SK-N-MC (cell line): ENCODE measurements at regions not wholly inside any gene's neighbourhood (a gene's known extent, or its start where the extent isn't known, plus 50 kb on each side); places are given as distances from the start of the nearest gene placed in this dataset.

ENCODE experiments used
- DNase-seq: peaks from one replicate; pipeline ENCODE4 v3.0.0-alpha.2; 2011; ENCODE audit warnings: low read depth, low spot score
- H3K27ac ChIP-seq: fragments of 200-600 bp; sonication (generic); 2 replicates; pipeline ENCODE4 v1.5.1; 2016; ENCODE audit warnings: mixed run types
- H3K36me3 ChIP-seq: fragments of 200-600 bp; sonication (generic); 2 replicates; pipeline ENCODE4 v1.6.1; 2017; ENCODE audit warnings: antibody characterized with exemption, low read length, mixed read lengths; ENCODE audit not compliant: insufficient read depth
- H3K4me3 ChIP-seq: fragments of 200-600 bp; sonication (generic); 2 replicates; pipeline ENCODE4 v1.5.1; 2016
- H3K9ac ChIP-seq: fragments of 200-600 bp; sonication (generic); 2 replicates; pipeline ENCODE4 v1.8.0; 2017; ENCODE audit warnings: mixed run types, mixed read lengths; ENCODE audit not compliant: insufficient read length
- H3K9me3 ChIP-seq: fragments of 200-600 bp; sonication (generic); 2 replicates; pipeline ENCODE4 v1.6.1; 2017; ENCODE audit warnings: low read depth, mild to moderate bottlenecking, antibody characterized with exemption, low read length, moderate library complexity, mixed read lengths
- EZH2 ChIP-seq: fragments of 200-600 bp; sonication (generic); IDR thresholded peaks from one replicate; pipeline ENCODE4 v1.6.1; 2017; ENCODE audit warnings: antibody characterized with exemption
- FOXP2 ChIP-seq: optimal IDR thresholded peaks from 2 replicates; pipeline ENCODE3; 2011; ENCODE audit warnings: mild to moderate bottlenecking, moderate library complexity; ENCODE audit not compliant: insufficient read depth; ENCODE audit errors: extremely low read length, control extremely low read depth
- POLR2AphosphoS5 ChIP-seq: IDR thresholded peaks from 2 replicates; pipeline ENCODE4 v1.6.1; 2012; ENCODE audit warnings: mild to moderate bottlenecking, low read depth, low read length, borderline replicate concordance

GRCh38 chr2:78589871-78590270, 435.6 kb upstream of the REG3G start:
- H3K27ac ChIP-seq = no peak overlapping the region
- TF ChIP-seq FOXP2 (no peak), POLR2AphosphoS5 (no peak), EZH2 (no peak)
- no peak for DNase-seq
- H3K4me3 ChIP-seq = no peak overlapping the region
- no peaks in the 10 kb centered on the region for H3K9me3 ChIP-seq
- no peak overlapping the region for H3K9ac ChIP-seq
- no peaks in the 10 kb centered on the region for H3K36me3 ChIP-seq

DNA sequence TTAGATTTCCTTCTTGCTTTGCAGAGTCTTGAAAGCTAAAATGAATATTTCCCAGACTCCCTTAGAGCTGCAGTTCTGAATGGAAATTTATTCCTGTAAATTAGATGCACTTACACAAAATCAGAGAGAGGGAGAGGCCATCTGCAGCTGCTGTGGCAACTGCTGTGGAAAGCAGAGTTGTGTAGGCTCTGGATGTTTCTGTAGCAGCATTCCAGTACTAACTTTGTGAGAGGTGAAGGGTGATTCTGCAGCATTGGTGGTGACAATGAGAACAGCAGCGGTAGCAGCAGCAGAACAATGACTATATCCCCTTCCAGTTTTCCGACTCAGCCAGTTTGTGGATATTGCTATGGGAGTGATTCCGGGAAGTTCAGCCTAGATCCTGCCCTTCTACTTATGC, 433.0 kb upstream of the REG3G start:
- H3K9ac ChIP-seq = no peak overlapping the region
- no peaks in the 10 kb centered on the region for H3K9me3 ChIP-seq
- no peak overlapping the region for H3K4me3 ChIP-seq
- H3K27ac ChIP-seq = no peak overlapping the region
- TF ChIP-seq POLR2AphosphoS5 (no peak), EZH2 (no peak), FOXP2 (no peak)
- no peak for DNase-seq
- no peaks in the 10 kb centered on the region for H3K36me3 ChIP-seq

- H3K9ac ChIP-seq = no peak overlapping the region
- H3K36me3 ChIP-seq = no peaks in the 10 kb centered on the region
- H3K9me3 ChIP-seq = no peaks in the 10 kb centered on the region
- TF ChIP-seq POLR2AphosphoS5 (no peak), EZH2 (no peak), FOXP2 (no peak)
- no peak for DNase-seq
- no peak overlapping the region for H3K27ac ChIP-seq
- H3K4me3 ChIP-seq = no peak overlapping the region
These were observed 424.4 kb upstream of the REG3G start for GRCh38 chr2:78601113-78601512.

DNA sequence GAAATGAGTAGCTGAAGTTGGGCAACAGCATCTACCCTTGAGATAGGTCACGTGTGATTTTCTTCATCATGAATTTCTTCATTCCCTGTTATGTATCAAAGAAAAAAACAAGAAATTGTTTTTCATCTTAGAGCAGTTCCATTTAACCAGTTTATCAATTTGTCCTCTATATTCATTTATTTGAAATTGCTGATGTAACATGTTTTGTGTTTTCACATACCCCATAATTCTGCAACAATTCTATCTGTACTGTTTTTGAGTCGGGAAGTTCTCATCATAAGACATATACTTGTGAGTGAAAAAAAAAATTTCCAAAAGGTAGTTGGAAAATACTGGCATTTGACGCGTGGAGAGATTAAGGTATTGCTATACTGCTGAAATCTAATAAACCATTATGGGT, 422.6 kb upstream of the REG3G start:
- Histone ChIP-seq H3K4me3 (no peak overlapping the region), H3K9ac (no peak overlapping the region), H3K27ac (no peak overlapping the region), H3K36me3 (no peaks in the 10 kb centered on the region), H3K9me3 (no peaks in the 10 kb centered on the region)
- no peak for DNase-seq
- TF ChIP-seq POLR2AphosphoS5 (no peak), FOXP2 (no peak), EZH2 (no peak)

DNA sequence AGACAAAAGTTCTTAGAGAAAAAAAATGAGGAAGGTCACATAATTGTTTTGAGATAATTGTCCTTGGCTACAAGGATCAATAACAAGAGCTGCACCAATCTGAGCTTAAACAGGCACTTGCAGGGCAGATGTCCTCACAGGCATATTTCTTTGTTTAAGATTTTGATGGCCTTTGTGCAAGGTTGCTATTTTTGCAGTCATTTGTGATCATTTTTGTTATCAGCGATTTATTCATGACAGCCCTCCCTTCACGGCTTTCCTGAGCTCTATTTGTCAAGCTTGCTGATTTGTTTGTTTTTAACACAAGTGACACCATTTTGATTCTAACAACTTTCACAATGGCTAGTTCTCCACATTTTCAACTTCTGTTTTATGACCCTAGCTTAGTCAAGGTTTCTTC, 418.6 kb upstream of the REG3G start:
- no peaks in the 10 kb centered on the region for H3K36me3 ChIP-seq

GRCh38 chr2:78614726-78615125, 410.8 kb upstream of the REG3G start:
- DNase-seq = no peak
- Histone ChIP-seq H3K9me3 (no peaks in the 10 kb centered on the region), H3K9ac (no peak overlapping the region), H3K27ac (no peak overlapping the region), H3K36me3 (no peaks in the 10 kb centered on the region), H3K4me3 (no peak overlapping the region)
- TF ChIP-seq FOXP2 = no peak
- no peak for TF ChIP-seq POLR2AphosphoS5
- no peak for TF ChIP-seq EZH2

More for the DNA sequence above, 418.6 kb upstream of the REG3G start:
- no peak for DNase-seq
- Histone ChIP-seq H3K4me3 (no peak overlapping the region), H3K9ac (no peak overlapping the region), H3K9me3 (no peaks in the 10 kb centered on the region), H3K27ac (no peak overlapping the region)
- TF ChIP-seq POLR2AphosphoS5 (no peak), FOXP2 (no peak), EZH2 (no peak)

GRCh38 chr2:78615956-78616355, 409.5 kb upstream of the REG3G start:
- Histone ChIP-seq H3K27ac (no peak overlapping the region), H3K36me3 (no peaks in the 10 kb centered on the region), H3K4me3 (no peak overlapping the region), H3K9me3 (no peaks in the 10 kb centered on the region), H3K9ac (no peak overlapping the region)
- DNase-seq = no peak
- TF ChIP-seq FOXP2 = no peak
- TF ChIP-seq EZH2 = no peak
- TF ChIP-seq POLR2AphosphoS5 = no peak

DNA sequence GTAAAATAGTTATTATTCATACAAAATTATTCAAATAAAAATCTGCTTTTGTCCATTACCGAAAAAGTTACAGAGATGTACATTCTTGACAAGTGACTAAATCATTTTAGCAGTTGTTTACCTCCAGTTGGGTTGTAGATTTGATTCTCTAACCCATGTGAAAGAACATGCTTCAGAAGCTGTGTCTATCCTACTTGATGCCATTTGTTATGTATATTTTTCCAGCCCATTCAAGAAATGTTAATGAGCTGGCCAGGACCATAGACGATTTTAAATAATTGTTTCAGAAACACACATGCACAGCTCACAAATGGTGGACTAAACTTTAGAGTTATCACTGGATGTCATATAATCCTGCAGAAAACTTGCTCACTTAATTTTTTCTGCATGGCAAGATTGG, 391.1 kb upstream of the REG3G start:
- no peak for DNase-seq
- H3K4me3 ChIP-seq = no peak overlapping the region
- H3K9ac ChIP-seq = no peak overlapping the region
- TF ChIP-seq POLR2AphosphoS5 (no peak), FOXP2 (no peak), EZH2 (no peak)
- no peaks in the 10 kb centered on the region for H3K9me3 ChIP-seq
- no peak overlapping the region for H3K27ac ChIP-seq
- no peaks in the 10 kb centered on the region for H3K36me3 ChIP-seq

DNA sequence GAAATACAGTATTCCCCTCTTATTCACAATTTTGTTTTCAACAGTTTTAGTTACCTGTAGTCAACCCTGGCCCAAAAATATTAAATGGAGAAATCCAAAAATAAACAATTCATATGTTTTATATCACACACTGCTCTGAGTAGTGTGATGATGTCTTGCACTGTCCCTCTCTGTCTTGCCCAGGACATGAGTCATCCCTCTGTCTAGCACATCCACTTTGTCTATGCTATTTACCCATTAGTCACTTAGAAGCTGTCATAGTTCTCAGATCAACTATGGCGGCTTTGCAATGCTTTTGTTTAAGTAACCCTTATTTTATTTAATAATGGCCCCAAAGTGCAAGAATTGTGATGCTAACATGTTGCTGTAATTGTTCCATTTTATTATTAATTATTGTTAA, 380.6 kb upstream of the REG3G start:
- Histone ChIP-seq H3K36me3 (no peaks in the 10 kb centered on the region), H3K27ac (no peak overlapping the region), H3K4me3 (no peak overlapping the region), H3K9ac (no peak overlapping the region), H3K9me3 (no peaks in the 10 kb centered on the region)
- DNase-seq = no peak
- TF ChIP-seq EZH2 (no peak), FOXP2 (no peak), POLR2AphosphoS5 (no peak)
